ENCODE measurements at regions not wholly inside any gene's neighbourhood (a gene's known extent, or its start where the extent isn't known, plus 50 kb on each side); places are given as distances from the start of the nearest gene placed in this dataset.

DNA sequence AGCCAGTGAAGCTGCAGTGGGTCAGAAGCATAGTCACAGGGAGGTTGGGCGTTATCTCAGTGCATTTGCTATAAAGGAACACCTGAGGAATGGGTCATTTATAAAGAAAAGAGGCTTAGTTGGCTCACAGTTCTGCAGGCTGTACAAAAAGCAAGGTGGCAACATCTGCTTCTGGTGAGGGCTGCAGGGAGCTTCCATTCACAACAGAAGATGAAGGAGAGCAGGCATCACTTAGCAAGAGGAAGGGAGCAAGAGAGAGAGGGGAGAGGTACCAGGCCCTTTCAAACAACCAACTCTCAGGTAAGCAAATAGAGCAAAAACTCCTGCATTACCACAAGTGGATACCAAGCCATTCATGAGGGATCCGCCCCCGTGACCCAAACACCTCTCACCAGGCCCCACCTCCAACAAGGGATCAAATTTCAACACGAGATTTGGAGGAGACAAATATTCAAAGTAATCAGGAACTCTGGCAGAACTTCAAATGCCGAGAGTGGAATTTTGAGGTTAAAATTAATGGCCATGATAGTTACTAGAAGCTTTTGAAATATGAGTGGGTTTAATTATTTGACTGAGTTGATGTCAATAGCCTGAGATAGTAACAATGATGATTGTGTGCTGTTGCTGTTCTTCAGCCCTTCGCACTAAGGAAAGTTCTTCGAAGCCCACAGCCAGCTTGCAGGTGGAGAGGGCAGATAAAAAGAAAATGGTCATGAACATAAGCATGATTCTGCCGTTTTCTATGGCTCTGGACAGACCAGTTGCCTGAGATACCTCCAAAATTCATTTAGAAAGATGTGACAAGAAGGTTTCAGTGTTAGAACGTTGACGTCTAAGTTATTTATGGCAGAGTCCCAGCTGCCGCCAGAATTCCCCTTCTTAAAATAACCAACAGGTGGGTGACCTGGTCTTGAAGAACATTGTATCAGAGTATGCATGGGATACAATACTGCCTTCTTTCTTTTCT lies 55.3 kb upstream of the ADTRP start:
- TF ChIP-seq GATA1 (IDR thresholded peaks at IDR 0.05; ENCODE audit: low read depth, low read length) (no peak), POLR2A (IDR thresholded peaks at IDR 0.05; ENCODE audit: low read length) (no peak)
- DNase-seq, result no peak

- DNase-seq, result no peak
- TF ChIP-seq POLR2A (IDR thresholded peaks at IDR 0.05; ENCODE audit: low read length) (no peak), GATA1 (IDR thresholded peaks at IDR 0.05; ENCODE audit: low read depth, low read length) (no peak)
Measured at GRCh38 chr6:11831653-11832052, 53.0 kb upstream of the ADTRP start.

DNA sequence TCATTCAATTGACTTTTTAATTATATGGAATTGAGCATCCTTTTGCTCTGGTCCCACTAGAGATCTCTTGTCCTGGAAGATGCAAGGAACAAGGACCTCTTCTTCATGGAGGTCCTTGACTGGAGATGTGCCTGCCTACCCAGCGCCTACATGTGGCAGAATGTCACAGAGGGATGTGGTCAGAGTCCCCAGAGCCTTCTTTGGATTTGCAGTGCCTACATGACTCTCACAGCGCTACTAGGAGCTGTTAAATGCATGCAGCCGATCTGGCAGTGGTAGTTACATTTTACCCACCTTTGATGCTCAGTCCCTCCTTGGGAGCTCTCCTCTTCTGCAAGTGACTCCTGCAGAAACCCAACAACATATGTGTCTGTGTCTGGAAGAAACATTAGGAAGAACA lies 51.9 kb upstream of the ADTRP start:
- no peak for DNase-seq
- TF ChIP-seq GATA1 (IDR thresholded peaks at IDR 0.05; ENCODE audit: low read depth, low read length) (no peak), POLR2A (IDR thresholded peaks at IDR 0.05; ENCODE audit: low read length) (no peak)

DNA sequence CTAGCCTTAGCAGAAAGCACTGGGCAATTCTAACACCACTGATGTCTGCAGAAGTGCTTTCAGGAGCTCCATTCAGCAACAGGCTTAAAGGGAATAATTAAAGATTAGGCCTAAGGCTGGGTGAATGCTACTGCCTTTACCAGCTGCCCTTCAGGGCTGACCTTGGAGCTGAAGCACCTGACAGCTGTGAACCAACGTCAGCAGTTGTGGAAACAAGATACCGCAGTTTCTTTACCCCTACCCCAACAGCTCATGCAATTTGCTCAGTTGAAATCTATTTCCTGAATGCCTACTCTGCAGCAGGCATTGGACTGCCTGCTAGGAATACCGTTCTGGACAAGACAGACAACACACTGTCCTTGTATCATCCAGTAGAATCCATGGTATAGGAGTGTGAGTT lies 51.5 kb upstream of the ADTRP start:
- no peak for TF ChIP-seq GATA1 (IDR thresholded peaks at IDR 0.05; ENCODE audit: low read depth, low read length)
- no peak for TF ChIP-seq POLR2A (IDR thresholded peaks at IDR 0.05; ENCODE audit: low read length)
- no peak for DNase-seq

GRCh38 chr6:11828262-11828870 lies 49.8 kb upstream of the ADTRP start:
- no peak for TF ChIP-seq POLR2A (IDR thresholded peaks at IDR 0.05; ENCODE audit: low read length)
- no peak for TF ChIP-seq GATA1 (IDR thresholded peaks at IDR 0.05; ENCODE audit: low read depth, low read length)
- DNase-seq, result no peak

Data from erythroblast (primary cell).